ACC112 (cell line): ENCODE measurements at regions not wholly inside any gene's neighbourhood (a gene's known extent, or its start where the extent isn't known, plus 50 kb on each side); places are given as distances from the start of the nearest gene placed in this dataset.
A peak's percentile ranks its signal among the peaks of the same experiment; 100 is the strongest.

Experiments used
- H2AFZ ChIP-seq: fragments of 200-600 bp; sonication (generic); one replicate; pipeline ENCODE4 v1.6.0; 2017; ENCODE audit warnings: antibody characterized with exemption, low read length; ENCODE audit not compliant: unreplicated experiment
- H3K27ac ChIP-seq: fragments of 200-600 bp; sonication (generic); 2 replicates; pipeline ENCODE4 v1.5.1; 2014; ENCODE audit warnings: low read depth, mild to moderate bottlenecking, antibody characterized with exemption, low read length, moderate library complexity
- H3K27me3 ChIP-seq: fragments of 200-600 bp; sonication (generic); 2 replicates; pipeline ENCODE4 v1.6.1; 2014; ENCODE audit warnings: mild to moderate bottlenecking, antibody characterized with exemption, low read length, moderate library complexity, mixed read lengths; ENCODE audit not compliant: insufficient read depth
- H3K36me3 ChIP-seq: fragments of 200-600 bp; sonication (generic); 2 replicates; pipeline ENCODE4 v1.6.1; 2016; ENCODE audit warnings: mild to moderate bottlenecking, antibody characterized with exemption, low read length, moderate library complexity, mixed read lengths; ENCODE audit not compliant: insufficient read depth
- H3K4me1 ChIP-seq: fragments of 200-600 bp; sonication (generic); one replicate; pipeline ENCODE4 v1.6.1; 2016; ENCODE audit warnings: low read length, mixed read lengths; ENCODE audit not compliant: insufficient read depth, unreplicated experiment, control insufficient read depth
- H3K4me3 ChIP-seq: fragments of 200-600 bp; sonication (generic); 2 replicates; pipeline ENCODE4 v1.5.1; 2014; ENCODE audit warnings: mild to moderate bottlenecking, low read depth, low read length
- H3K79me2 ChIP-seq: fragments of 200-600 bp; sonication (generic); one replicate; pipeline ENCODE4 v1.6.0; 2016; ENCODE audit warnings: low read length; ENCODE audit not compliant: control insufficient read depth, unreplicated experiment, insufficient read depth

DNA sequence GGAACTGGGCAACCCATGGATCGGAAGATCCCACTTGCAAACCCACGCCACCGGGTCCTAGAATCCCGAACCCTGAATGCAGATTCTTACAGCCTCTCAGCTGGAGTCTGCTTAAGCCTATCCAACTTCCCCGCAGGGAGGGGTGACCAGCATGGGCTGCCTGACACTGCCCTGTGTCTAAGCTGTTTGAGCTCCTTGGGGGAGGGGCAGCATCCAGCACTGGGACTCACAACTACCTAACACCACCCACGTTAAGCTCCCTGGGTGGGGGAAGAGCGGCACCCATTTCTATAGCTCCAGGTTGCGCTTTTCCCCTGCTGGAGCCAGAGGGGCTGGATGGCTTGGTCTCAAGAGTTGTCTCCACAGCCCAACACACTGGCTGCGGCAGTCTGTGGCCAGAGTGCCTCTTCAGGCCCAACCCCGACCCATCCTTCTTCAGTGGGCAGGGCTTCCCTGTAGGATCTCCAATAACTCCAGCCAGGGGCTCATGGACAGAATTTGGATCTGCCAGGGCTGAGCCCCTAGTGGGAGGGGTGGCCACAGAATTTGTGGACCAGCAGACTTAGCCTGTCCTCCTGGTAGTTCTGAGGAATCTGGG is 649.2 kb downstream of the TUSC7 start:
- Histone ChIP-seq H3K36me3 (no peaks in the 10 kb centered on the region), H3K4me1 (no peaks in the 10 kb centered on the region), H2AFZ (no peak overlapping the region), H3K79me2 (no peaks in the 10 kb centered on the region), H3K27ac (no peak overlapping the region), H3K4me3 (no peak overlapping the region), H3K27me3 (no peaks in the 10 kb centered on the region)

- Histone ChIP-seq H3K79me2 (no peaks in the 10 kb centered on the region), H3K4me3 (no peak overlapping the region), H3K4me1 (peaks cover 9% of the 10 kb centered on the region), H2AFZ (no peak overlapping the region), H3K27ac (no peak overlapping the region), H3K27me3 (no peaks in the 10 kb centered on the region), H3K36me3 (no peaks in the 10 kb centered on the region)
Measured at GRCh38 chr3:117366574-117366973, 657.0 kb downstream of the TUSC7 start.

DNA sequence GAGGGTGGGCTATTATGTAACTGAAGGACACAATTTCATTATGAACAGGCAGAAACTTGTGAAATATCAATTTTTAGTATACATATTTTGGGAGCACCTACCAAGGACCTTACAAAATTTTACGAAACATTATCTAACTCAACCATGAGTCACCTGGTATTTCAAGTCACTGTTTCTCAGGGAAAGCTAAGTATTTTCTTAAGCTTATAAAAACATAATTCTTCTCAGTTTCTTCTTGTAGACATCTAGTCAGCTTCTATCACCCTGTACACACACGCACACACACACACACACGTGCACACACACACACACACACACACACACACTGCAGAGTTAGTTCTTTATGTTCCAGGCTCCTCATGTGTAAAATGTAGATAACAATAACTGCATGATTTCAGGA is 658.3 kb downstream of the TUSC7 start:
- Histone ChIP-seq H3K27me3 (no peaks in the 10 kb centered on the region), H3K79me2 (no peaks in the 10 kb centered on the region), H2AFZ (no peak overlapping the region), H3K4me1 (peaks cover 9% of the 10 kb centered on the region), H3K4me3 (no peak overlapping the region), H3K36me3 (no peaks in the 10 kb centered on the region), H3K27ac (no peak overlapping the region)

DNA sequence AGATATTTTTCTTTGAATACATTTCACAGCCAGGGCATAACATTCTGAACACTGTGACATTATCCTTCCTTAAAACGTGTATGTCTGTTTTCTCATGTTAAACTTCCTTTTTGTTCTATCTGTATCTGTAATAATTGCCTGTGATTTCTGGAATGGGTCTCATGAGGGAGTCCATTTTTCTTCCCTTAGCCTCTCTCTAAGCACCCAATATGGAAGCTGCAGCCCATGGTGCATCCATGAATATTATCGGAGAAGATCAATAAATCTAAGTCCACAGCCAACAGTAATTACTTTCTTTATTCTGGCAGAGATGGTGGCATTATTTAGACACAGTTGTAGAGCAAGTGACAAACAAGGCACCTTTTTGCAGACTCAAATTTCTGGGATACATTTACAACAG is 671.1 kb downstream of the TUSC7 start:
- Histone ChIP-seq H3K4me3 (no peak overlapping the region), H2AFZ (no peak overlapping the region), H3K4me1 (no peaks in the 10 kb centered on the region), H3K27ac (no peak overlapping the region), H3K79me2 (no peaks in the 10 kb centered on the region), H3K36me3 (no peaks in the 10 kb centered on the region), H3K27me3 (no peaks in the 10 kb centered on the region)

DNA sequence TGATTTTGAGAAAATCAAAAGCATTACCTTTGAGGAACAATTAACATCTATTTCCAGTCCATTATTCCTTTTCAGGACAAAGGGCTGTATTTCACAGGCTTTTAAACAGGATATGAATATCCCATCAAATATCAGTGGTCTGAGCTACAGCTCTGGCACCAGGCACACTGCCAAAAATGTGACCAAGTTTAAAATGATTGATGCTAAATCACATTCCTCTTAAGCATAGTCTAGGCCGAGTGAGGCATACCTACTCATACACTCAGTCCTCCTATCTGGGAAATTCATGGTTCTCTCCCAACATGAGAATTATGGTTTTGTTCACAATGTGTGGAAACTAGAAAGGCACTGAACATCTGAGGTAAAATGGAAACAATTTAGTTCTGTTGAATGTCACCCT is 683.5 kb downstream of the TUSC7 start:
- H3K79me2 ChIP-seq: no peaks in the 10 kb centered on the region
- no peaks in the 10 kb centered on the region for H3K4me1 ChIP-seq
- peaks cover 9% of the 10 kb centered on the region; the same call in 1 of the 2 replicates for H3K27me3 ChIP-seq
- H3K36me3 ChIP-seq: no peaks in the 10 kb centered on the region
- no peak overlapping the region for H2AFZ ChIP-seq
- H3K4me3 ChIP-seq: no peak overlapping the region
- H3K27ac ChIP-seq: no peak overlapping the region

DNA sequence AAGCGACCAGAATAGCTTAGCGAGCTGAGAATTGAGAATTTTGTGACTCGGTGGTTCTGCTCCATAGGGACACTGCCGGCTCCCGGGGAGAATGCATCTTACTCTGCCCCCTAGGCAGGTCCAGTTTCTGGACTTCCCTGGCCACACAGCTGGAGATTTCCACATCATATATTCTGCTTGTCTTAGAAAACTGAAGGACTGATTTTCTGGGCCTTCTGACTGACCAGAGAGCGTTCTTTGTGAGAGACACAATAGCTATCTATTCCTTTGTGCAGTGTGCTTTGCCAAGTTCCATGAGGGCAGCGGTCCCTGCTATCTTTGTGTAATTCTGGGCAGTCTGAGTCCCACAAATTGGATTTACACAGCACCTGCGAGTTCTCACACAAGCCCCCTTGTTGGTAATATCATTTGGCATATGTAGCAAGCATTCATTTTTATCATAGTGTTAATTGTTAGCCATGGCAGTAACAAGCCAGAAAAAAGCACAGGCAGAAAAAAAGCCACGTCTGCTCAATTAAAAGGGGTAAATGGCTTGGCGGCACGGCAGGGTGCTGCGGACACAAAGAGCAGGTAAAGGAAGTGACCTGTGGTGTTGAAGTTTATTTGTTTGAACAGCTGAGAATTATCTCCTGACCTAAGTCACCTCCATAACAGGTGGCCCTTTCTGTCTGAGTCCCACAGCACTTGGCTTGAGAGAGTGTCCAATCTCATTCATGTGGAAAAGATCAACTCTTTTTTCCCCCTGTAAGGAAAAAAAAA is 688.7 kb downstream of the TUSC7 start:
- Histone ChIP-seq H3K27me3 (peaks cover 9% of the 10 kb centered on the region; the same call in 1 of the 2 replicates), H3K79me2 (no peaks in the 10 kb centered on the region), H3K27ac (no peak overlapping the region), H2AFZ (no peak overlapping the region), H3K36me3 (no peaks in the 10 kb centered on the region), H3K4me1 (peaks cover 6% of the 10 kb centered on the region), H3K4me3 (no peak overlapping the region)

- Histone ChIP-seq H2AFZ (peak overlapping the region; percentile 55), H3K27ac (no peak overlapping the region), H3K36me3 (no peaks in the 10 kb centered on the region), H3K4me3 (peak overlapping the region; percentile 71), H3K4me1 (peaks cover 7% of the 10 kb centered on the region), H3K27me3 (peaks cover 9% of the 10 kb centered on the region; the same call in 1 of the 2 replicates), H3K79me2 (no peaks in the 10 kb centered on the region)
Measured at GRCh38 chr3:117399311-117400078, 689.9 kb downstream of the TUSC7 start.

DNA sequence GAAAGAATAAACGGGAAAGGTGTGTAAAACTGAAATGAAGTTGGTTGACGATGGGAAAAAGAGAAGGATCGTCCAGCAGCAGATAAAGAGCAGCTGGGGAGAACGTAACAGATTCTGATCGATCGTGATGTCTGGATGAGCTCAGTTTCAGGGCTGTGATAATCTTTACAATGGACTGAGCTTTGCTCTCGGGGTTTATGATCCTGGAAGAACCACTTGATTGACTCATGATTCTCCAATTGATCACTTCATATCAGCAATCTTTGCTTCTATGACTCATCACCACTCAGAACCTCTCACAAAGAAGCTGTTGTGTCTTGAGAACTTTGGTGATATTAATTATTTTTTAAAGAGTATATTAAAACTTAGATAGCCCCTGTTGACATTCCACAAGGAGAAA is 690.7 kb downstream of the TUSC7 start:
- Histone ChIP-seq H3K27me3 (peaks cover 9% of the 10 kb centered on the region; the same call in 1 of the 2 replicates), H3K36me3 (no peaks in the 10 kb centered on the region), H2AFZ (no peak overlapping the region), H3K79me2 (no peaks in the 10 kb centered on the region), H3K4me3 (peak overlapping the region; percentile 71; the same call in 1 of the 2 replicates), H3K4me1 (peaks cover 10% of the 10 kb centered on the region), H3K27ac (no peak overlapping the region)

GRCh38 chr3:117404141-117404540 is 694.6 kb downstream of the TUSC7 start:
- H3K79me2 ChIP-seq: no peaks in the 10 kb centered on the region
- H3K4me3 ChIP-seq: no peak overlapping the region
- H2AFZ ChIP-seq: no peak overlapping the region
- H3K27ac ChIP-seq: no peak overlapping the region
- peaks cover 19% of the 10 kb centered on the region for H3K4me1 ChIP-seq
- H3K36me3 ChIP-seq: no peaks in the 10 kb centered on the region
- H3K27me3 ChIP-seq: no peaks in the 10 kb centered on the region

GRCh38 chr3:117404730-117405129 is 695.2 kb downstream of the TUSC7 start:
- H3K27me3 ChIP-seq: no peaks in the 10 kb centered on the region
- H2AFZ ChIP-seq: no peak overlapping the region
- H3K79me2 ChIP-seq: no peaks in the 10 kb centered on the region
- H3K4me3 ChIP-seq: no peak overlapping the region
- H3K4me1 ChIP-seq: peaks cover 22% of the 10 kb centered on the region
- H3K36me3 ChIP-seq: no peaks in the 10 kb centered on the region
- no peak overlapping the region for H3K27ac ChIP-seq
